ENCODE measurements at regions not wholly inside any gene's neighbourhood (a gene's known extent, or its start where the extent isn't known, plus 50 kb on each side); places are given as distances from the start of the nearest gene placed in this dataset.

DNA sequence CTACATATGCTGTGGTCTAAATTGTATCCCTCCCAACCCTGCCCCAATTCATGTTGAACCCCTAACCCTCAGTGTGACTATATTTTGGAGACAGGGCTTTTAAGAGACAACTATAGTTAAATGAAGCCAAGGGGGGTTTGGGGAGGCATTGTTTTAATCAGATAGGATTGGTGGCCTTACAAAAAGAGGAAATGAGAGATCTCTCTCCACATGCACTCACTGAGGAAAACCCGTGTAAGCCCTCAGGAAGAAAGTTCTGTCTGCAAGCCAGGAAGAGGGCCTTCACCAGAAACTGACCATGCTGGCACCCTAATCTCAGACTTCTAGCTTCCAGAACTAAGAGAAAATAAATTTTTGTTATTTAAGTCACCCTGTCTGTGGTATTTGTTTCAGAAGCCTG lies 276.7 kb downstream of the KIF20B start:
- ATAC-seq (ENCODE audit: low read depth) (no peak), DNase-seq (no peak)
- Histone ChIP-seq H3K9ac (ENCODE audit: low read length) (no peak overlapping the region), H3K79me2 (ENCODE audit: control insufficient read depth, insufficient read depth, low read length) (no peaks in the 10 kb centered on the region), H3K27me3 (replicated peaks in 1 of 4; ENCODE audit: control extremely low read depth in 1 of 4, control insufficient read depth in 3 of 4, insufficient read depth in 4 of 4, low read length in 3 of 4) (no peaks in the 10 kb centered on the region), H3K36me3 (replicated peaks in 1 of 2; ENCODE audit: control extremely low read depth in 1 of 2, control insufficient read depth in 1 of 2, extremely low read depth in 1 of 2, insufficient read depth in 2 of 2, low read length in 1 of 2) (no peaks in the 10 kb centered on the region), H2AFZ (ENCODE audit: insufficient read depth, low read depth, low read length, poor library complexity, severe bottlenecking) (no peak overlapping the region), H3K27ac (ENCODE audit: low read length in 2 of 2) (no peak overlapping the region), H3K4me2 (replicated peaks; ENCODE audit: low read depth, low read length, poor library complexity, severe bottlenecking) (no peak overlapping the region), H3K9me3 (ENCODE audit: control extremely low read depth in 1 of 3, control insufficient read depth in 2 of 3, insufficient read depth in 1 of 3, low read length in 2 of 3) (peaks cover 0 to 3% (median 0%) of the 10 kb centered on the region in 3 donors), H4K20me1 (ENCODE audit: control insufficient read depth, insufficient read depth, low read length, poor library complexity, severe bottlenecking) (no peaks in the 10 kb centered on the region), H3K4me3 (ENCODE audit: control extremely low read depth in 1 of 5, extremely low read depth in 1 of 5, insufficient read depth in 1 of 5, low read depth in 2 of 5, low read length in 4 of 5) (no peak overlapping the region), H3K4me1 (ENCODE audit: control insufficient read depth in 2 of 2, insufficient read depth in 2 of 2, low read length in 2 of 2) (peaks cover 0 to 11% of the 10 kb centered on the region in 2 donors)
- Mint-ChIP-seq H3K4me3 (no peak overlapping the region), H3K27me3 (no peaks in the 10 kb centered on the region), H3K27ac (no peak overlapping the region), H3K4me1 (peaks cover 6% of the 10 kb centered on the region), H3K9me3 (ENCODE audit: insufficient read depth) (no peaks in the 10 kb centered on the region)
- ChIA-PET CTCF (no interaction called here), POLR2A (no interaction called here)
- no CpG with 5 or more reads among the region's 1 CpG for WGBS (ENCODE audit: insufficient coverage)
- intact Hi-C loops (cut with micrococcal nuclease), result no loop called here
- TF ChIP-seq, protein P1, sequence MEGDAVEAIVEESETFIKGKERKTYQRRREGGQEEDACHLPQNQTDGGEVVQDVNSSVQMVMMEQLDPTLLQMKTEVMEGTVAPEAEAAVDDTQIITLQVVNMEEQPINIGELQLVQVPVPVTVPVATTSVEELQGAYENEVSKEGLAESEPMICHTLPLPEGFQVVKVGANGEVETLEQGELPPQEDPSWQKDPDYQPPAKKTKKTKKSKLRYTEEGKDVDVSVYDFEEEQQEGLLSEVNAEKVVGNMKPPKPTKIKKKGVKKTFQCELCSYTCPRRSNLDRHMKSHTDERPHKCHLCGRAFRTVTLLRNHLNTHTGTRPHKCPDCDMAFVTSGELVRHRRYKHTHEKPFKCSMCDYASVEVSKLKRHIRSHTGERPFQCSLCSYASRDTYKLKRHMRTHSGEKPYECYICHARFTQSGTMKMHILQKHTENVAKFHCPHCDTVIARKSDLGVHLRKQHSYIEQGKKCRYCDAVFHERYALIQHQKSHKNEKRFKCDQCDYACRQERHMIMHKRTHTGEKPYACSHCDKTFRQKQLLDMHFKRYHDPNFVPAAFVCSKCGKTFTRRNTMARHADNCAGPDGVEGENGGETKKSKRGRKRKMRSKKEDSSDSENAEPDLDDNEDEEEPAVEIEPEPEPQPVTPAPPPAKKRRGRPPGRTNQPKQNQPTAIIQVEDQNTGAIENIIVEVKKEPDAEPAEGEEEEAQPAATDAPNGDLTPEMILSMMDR (IDR thresholded peaks at IDR 0.05), result no peak
- no peak for TF ChIP-seq EZH2 (IDR thresholded peaks at IDR 0.05; ENCODE audit: borderline replicate concordance, insufficient read depth, low read depth, low read length, poor library complexity, severe bottlenecking)

DNA sequence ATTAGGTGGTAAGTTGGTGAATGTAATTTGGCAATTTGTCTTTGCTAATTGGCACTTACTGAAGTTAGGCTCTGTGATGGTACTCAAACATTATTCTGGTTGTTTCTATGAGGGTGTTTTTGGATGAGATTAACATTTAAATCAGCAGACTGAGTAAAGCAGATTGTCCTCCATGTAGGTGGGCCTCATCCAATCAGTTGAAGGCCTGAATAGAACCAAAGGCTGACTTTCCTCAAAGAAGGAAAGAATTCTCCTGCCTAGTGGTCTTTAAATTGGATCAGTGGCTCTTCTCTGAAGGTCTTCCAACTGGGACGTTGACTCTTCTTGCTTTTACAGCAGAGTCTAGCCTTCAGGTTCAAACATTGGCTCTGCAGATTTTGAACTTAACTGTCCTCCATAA lies 278.3 kb downstream of the KIF20B start:
- Histone ChIP-seq H2AFZ (ENCODE audit: insufficient read depth, low read depth, low read length, poor library complexity, severe bottlenecking) (no peak overlapping the region), H3K4me1 (ENCODE audit: control insufficient read depth in 2 of 2, insufficient read depth in 2 of 2, low read length in 2 of 2) (peaks cover 0 to 11% of the 10 kb centered on the region in 2 donors), H3K4me2 (replicated peaks; ENCODE audit: low read depth, low read length, poor library complexity, severe bottlenecking) (no peak overlapping the region), H3K9ac (ENCODE audit: low read length) (no peak overlapping the region), H3K27me3 (replicated peaks in 1 of 4; ENCODE audit: control extremely low read depth in 1 of 4, control insufficient read depth in 3 of 4, insufficient read depth in 4 of 4, low read length in 3 of 4) (no peaks in the 10 kb centered on the region), H3K4me3 (ENCODE audit: control extremely low read depth in 1 of 5, extremely low read depth in 1 of 5, insufficient read depth in 1 of 5, low read depth in 2 of 5, low read length in 4 of 5) (no peak overlapping the region), H3K36me3 (replicated peaks in 1 of 2; ENCODE audit: control extremely low read depth in 1 of 2, control insufficient read depth in 1 of 2, extremely low read depth in 1 of 2, insufficient read depth in 2 of 2, low read length in 1 of 2) (no peaks in the 10 kb centered on the region), H4K20me1 (ENCODE audit: control insufficient read depth, insufficient read depth, low read length, poor library complexity, severe bottlenecking) (no peaks in the 10 kb centered on the region), H3K27ac (ENCODE audit: low read length in 2 of 2) (no peak overlapping the region), H3K9me3 (ENCODE audit: control extremely low read depth in 1 of 3, control insufficient read depth in 2 of 3, insufficient read depth in 1 of 3, low read length in 2 of 3) (peaks cover 0 to 3% (median 0%) of the 10 kb centered on the region in 3 donors), H3K79me2 (ENCODE audit: control insufficient read depth, insufficient read depth, low read length) (no peaks in the 10 kb centered on the region)
- intact Hi-C loops (cut with micrococcal nuclease), result no loop called here
- Mint-ChIP-seq H3K27me3 (no peaks in the 10 kb centered on the region), H3K27ac (no peak overlapping the region), H3K4me3 (no peak overlapping the region), H3K9me3 (ENCODE audit: insufficient read depth) (no peaks in the 10 kb centered on the region), H3K4me1 (peaks cover 6% of the 10 kb centered on the region)
- ChIA-PET CTCF (no interaction called here), POLR2A (no interaction called here)
- TF ChIP-seq, protein P1 (IDR thresholded peaks at IDR 0.05), result no peak
- no peak for TF ChIP-seq EZH2 (IDR thresholded peaks at IDR 0.05; ENCODE audit: borderline replicate concordance, insufficient read depth, low read depth, low read length, poor library complexity, severe bottlenecking)
- ATAC-seq (ENCODE audit: low read depth), result no peak
- 100% methylated on average over 1 of the region's 1 CpG for WGBS (ENCODE audit: insufficient coverage)
- DNase-seq, result no peak

Data from B cell (primary cell).